ENCODE measurements at regions not wholly inside any gene's neighbourhood (a gene's known extent, or its start where the extent isn't known, plus 50 kb on each side); places are given as distances from the start of the nearest gene placed in this dataset.

DNA sequence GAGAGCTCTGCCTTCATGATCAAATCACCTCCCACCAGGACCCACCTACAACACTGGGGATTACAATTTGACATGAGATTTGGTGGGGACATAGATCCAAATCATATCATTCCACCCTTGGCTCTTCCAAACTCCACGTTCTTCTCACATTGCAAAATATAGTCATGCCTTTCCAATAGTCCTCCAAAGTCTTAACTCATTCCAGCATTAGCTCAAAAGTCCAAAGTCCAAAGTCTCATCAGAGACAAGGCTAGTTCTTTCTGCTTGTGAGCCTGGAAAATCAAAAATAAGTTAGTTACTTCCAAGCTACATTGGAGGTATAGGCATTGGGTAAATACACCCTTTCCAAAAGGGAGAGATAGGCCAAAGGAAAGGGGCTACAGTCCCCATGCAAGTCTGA lies 186.9 kb upstream of the PAPPA start:
- no peak for DNase-seq

GRCh38 chr9:115969096-115969495 lies 184.5 kb upstream of the PAPPA start:
- no peak for DNase-seq

DNA sequence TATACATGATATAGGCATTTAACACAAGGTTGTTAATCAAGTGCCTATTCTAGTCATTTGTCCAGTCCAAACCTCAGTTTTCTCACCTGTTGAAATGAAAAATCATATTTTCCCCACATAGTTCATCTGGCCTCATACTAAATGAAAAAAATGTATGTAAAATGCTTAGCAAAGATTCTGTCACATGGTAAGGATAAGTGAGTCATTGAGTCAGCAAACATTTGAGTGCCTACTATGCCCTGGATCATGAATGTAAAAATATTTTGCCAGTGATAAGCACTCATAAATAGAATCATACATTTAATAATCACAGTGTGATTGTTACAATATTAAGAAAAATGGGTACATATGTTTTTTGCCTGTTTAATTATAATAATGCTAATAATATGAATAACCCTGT lies 181.2 kb upstream of the PAPPA start:
- no peak for DNase-seq

DNA sequence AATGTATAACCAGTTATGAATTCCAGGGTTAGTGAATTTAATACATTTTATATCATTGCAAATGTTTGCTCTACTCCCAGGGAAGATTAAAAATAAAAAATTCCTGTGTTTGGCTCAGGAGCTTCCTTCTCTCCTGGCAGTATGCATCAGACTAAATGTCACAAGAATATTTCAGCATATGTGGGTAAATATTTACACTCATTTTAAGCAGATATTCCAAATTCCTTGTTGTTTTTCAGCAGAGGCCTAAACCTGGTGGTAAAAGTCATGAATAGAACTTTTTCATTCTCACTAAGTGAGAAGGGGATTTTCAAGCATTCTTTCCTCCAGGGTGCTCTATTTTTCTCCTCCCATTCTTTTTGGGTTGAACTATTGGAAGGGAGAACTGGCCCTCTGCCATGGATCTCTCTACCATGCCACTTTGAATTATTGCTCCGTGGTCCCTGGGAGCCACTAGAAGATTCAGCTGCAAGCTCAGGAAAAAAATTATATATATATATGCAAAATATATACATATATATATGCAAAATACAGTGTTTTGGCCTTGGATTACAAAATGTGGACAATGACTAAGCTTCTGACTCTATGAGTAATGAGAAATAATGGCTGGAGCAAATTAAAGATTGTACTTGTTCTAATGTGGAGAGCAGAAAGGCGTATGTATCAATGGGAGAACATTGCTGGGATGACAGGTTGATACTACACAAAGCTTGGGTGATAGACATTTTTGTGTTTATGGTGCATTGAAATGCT lies 180.6 kb upstream of the PAPPA start:
- no peak for DNase-seq

DNA sequence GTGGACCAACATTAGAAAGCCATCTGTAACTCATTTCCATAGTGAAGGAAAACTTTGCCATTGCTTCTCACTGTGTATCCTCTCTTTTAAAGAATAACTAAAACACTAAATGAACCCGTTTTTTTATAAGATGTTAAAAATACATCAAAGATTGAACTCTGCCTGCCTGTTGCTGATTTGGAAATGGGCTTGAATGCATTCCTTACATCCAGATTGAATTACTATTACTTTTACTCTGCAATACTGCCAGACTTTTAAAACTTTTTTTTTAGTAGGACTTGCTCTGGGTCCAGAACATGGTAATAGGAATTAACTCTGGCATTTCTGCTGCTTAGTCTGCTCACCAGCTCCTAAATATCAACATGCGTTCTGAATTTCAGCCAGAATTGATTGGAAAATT lies 176.8 kb upstream of the PAPPA start:
- DNase-seq: no peak

GRCh38 chr9:115978091-115978490 lies 175.5 kb upstream of the PAPPA start:
- no peak for DNase-seq

DNA sequence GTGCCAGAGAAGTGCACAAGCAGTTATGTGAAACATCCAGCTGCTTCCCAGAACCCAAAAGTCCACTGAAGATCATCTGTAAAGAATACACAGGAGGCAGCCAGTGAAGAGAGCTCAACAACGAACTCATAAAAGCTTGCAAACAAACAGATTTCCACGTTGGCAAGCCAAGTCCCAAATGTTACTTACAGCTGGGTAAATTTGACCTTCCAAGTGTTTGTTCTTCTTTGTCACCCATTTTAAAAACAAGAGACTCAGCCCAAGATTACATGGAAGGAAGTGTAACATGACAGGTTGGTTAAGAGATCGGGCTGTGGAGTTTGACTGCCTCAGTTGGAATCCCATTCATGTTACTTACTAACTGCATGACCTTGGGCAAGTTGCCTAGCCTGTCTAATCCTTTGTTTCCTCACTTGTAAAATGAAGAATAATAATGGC lies 174.9 kb upstream of the PAPPA start:
- DNase-seq: no peak

GRCh38 chr9:115980054-115980453 lies 173.5 kb upstream of the PAPPA start:
- no peak for DNase-seq

DNA sequence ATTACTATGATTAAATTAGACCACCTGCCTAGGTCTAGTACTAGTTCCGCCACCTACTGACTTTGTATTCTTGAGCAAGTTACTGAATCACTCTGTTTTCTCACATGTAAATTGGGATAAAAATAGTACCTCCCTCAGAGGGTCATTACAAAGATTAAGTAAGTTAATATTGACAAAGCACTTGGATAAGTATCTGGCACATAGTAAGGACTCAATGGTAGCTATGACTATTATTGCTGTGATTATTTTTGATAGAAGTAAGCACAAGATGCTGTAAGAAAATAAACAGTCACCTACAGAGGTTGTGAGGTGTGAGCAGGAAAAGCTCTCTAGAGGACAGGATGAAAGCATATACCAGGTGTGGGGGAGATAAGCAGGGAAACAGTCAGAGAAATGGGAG lies 173.1 kb upstream of the PAPPA start:
- no peak for DNase-seq

- no peak for DNase-seq
Measured at GRCh38 chr9:115980976-115981375, 172.6 kb upstream of the PAPPA start.

GRCh38 chr9:115983366-115983765 lies 170.2 kb upstream of the PAPPA start:
- no peak for DNase-seq

GRCh38 chr9:115985657-115986056 lies 167.9 kb upstream of the PAPPA start:
- no peak for DNase-seq

- no peak for DNase-seq
Measured at GRCh38 chr9:115986508-115986907, 167.1 kb upstream of the PAPPA start.

DNA sequence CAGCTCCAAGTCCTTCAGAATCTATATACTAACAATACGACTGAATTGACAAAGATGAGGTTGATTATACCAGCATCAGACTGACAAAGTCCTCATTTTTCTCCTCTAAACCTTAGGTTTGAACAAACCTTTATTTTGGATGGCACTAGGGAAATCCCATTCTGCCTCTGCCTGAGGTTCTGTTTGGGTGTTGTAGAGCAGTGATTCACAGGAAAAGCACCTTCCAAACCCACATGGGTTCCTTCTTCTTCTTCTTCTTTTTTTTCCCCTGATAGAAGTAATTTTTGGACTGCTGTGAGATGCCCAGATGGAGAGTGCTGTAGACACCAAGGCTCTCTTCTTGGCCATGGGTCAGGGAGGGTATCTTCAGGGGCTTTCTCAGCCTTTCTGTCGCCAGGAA lies 164.9 kb upstream of the PAPPA start:
- no peak for DNase-seq

DNA sequence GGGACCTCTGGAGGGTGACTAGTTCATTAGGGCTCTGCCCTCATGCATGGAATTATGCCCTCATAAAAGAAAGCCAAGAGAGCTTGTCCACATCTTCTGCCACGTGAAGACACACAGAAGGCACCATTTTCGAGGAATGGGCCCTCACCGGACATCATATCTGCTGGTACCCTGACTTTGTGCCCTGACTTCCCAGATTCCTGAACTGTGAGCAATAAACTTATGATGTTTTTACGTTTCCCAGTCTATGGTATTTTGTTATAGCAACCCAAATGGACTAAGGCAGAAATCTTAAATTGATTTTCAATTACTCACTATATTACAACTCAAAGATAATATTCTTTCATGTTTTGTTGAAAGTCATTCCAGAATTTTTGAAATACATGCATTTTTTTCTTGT lies 163.8 kb upstream of the PAPPA start:
- no peak for DNase-seq

GRCh38 chr9:115992834-115993233 lies 160.8 kb upstream of the PAPPA start:
- no peak for DNase-seq

GRCh38 chr9:115997923-115998322 lies 155.7 kb upstream of the PAPPA start:
- no peak for DNase-seq

DNA sequence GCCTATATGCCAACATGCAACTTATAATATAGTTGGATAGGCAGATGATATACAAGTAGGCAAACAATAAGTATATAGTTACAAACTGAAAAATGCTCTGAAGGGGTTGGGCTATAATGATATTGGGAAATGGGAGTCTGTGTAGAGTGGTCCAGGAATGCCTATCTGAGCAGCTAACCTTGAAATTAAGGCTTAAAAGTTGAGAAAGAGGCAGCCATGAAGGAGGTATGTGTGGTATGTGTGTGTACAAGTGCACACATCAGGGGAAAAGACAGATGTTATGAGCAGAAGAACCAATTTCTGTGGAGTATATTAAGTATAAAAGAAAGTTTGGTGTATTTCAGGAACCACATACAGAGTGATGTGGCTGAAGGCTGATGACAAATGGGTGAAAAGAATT lies 154.9 kb upstream of the PAPPA start:
- no peak for DNase-seq

GRCh38 chr9:115999498-115999897 lies 154.1 kb upstream of the PAPPA start:
- DNase-seq: no peak

- no peak for DNase-seq
Measured at GRCh38 chr9:116000748-116001329, 152.8 kb upstream of the PAPPA start.

DNA sequence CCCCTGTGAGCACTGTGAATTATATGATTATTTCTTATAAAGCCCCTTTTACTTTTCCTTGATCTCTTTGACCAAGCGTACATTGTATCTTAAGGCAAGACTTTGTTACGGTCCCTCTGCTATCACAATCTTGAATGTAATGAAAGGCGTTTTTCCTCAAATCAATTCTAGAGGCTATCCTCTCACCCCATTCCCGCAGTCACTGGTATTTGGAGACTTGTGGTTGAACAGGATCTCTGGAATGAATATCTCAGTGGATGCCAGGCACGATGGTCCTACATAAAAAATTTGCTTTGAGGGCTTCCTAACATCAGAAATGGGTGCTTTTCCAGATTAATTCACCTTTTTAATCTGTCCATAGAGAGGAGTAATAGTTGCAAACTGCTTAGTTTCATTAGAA lies 151.4 kb upstream of the PAPPA start:
- DNase-seq: no peak

- DNase-seq: no peak
Measured at GRCh38 chr9:116002624-116003023, 151.0 kb upstream of the PAPPA start.

GRCh38 chr9:116003397-116003796 lies 150.2 kb upstream of the PAPPA start:
- no peak for DNase-seq

- DNase-seq: no peak
Measured at GRCh38 chr9:116005205-116005604, 148.4 kb upstream of the PAPPA start.

DNA sequence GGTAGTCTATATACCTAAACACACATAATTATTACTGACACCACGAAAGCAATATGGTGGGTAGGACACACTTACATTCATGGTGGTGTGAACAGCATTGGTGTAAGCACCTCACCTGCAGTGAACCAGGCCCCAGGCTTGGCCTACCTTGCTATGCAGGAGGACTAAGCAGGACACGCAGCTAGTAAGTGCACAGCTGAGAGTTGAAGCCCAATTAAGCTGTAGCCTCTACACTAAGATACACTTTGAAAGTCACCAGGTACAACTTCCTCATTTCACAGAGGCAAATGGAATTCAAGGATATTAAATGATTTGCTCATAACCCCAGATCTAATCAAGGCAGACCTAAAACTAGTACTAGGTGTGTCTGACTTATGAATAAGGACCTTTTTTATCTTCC lies 145.8 kb upstream of the PAPPA start:
- no peak for DNase-seq

Data from right forelimb (tissue), 1 donor.